ENCODE measurements at regions not wholly inside any gene's neighbourhood (a gene's known extent, or its start where the extent isn't known, plus 50 kb on each side); places are given as distances from the start of the nearest gene placed in this dataset.

- H3K4me2 ChIP-seq (ENCODE audit: insufficient read depth, low read length) = no peak overlapping the region
- H3K79me2 ChIP-seq (ENCODE audit: control insufficient read depth, insufficient read depth, low read length) = no peaks in the 10 kb centered on the region
- FAIRE-seq (no peak), DNase-seq (ENCODE audit: extremely low read depth in 1 of 4, low spot score in 3 of 4) (no peak), ATAC-seq (no peak)
- H3K9me3 ChIP-seq (replicated peaks; ENCODE audit: control insufficient read depth, insufficient read depth, low read depth, low read length) = peaks cover 6% of the 10 kb centered on the region
- intact Hi-C loops (cut with micrococcal nuclease) = no loop called here
- H3K4me1 ChIP-seq (replicated peaks in 1 of 2; ENCODE audit: control insufficient read depth in 2 of 2, insufficient read depth in 2 of 2, low read length in 2 of 2) = no peaks in the 10 kb centered on the region
- H2AFZ ChIP-seq (ENCODE audit: low read depth, low read length) = no peak overlapping the region
- no peaks in the 10 kb centered on the region for H3K36me3 ChIP-seq (ENCODE audit: control insufficient read depth, insufficient read depth, low read length)
- H3K4me3 ChIP-seq = no peak overlapping the region
- ChIA-PET POLR2A (no interaction called here), CTCF (ENCODE audit: low intra/inter-chr PET ratio) (no interaction called here)
- H3K9me1 ChIP-seq (ENCODE audit: control insufficient read depth, insufficient read depth, low read length) = no peaks in the 10 kb centered on the region
- H3K27ac ChIP-seq (ENCODE audit: extremely low read depth, low read depth, low read length) = no peak overlapping the region
- in situ Hi-C loops (cut with MboI) = no loop called here
- H3K9ac ChIP-seq (ENCODE audit: insufficient read depth in 1 of 2, low read depth in 2 of 2, low read length in 2 of 2) = no peak overlapping the region
- H3K27me3 ChIP-seq (ENCODE audit: control insufficient read depth in 2 of 2, insufficient read depth in 2 of 2, low read length in 2 of 2) = no peaks in the 10 kb centered on the region; a peak in 1 of 5 replicates
- H4K20me1 ChIP-seq (replicated peaks; ENCODE audit: control insufficient read depth, insufficient read depth, low read length) = no peaks in the 10 kb centered on the region
- no TSS peak for BruUV-seq (replicated peaks)
- no peak for TF ChIP-seq STAG1 (CRISPR knock-in tag; IDR thresholded peaks at IDR 0.05; ENCODE audit: borderline replicate concordance)
- TF ChIP-seq RCOR1 (IDR thresholded peaks at IDR 0.05; ENCODE audit: borderline replicate concordance in 1 of 2, low read depth in 2 of 2, low read length in 2 of 2) = peak in 1 of 2 experiments; percentile 73; a peak in 2 of 4 replicates
- TF ChIP-seq CBX3 (IDR thresholded peaks at IDR 0.05; ENCODE audit: borderline replicate concordance in 1 of 2, low read length in 2 of 2) = peak in 1 of 2 experiments; percentile 82; a peak in 2 of 3 replicates
- no peak for TF ChIP-seq SNIP1 (IDR thresholded peaks at IDR 0.05; ENCODE audit: low read depth)
- TF ChIP-seq TGIF2 (CRISPR knock-in tag; IDR thresholded peaks at IDR 0.05) = no peak
- TF ChIP-seq EZH2 (IDR thresholded peaks at IDR 0.05; ENCODE audit: borderline replicate concordance, low read depth, low read length) = no peak
- TF ChIP-seq ZNF551 (CRISPR knock-in tag; IDR thresholded peaks at IDR 0.05) = 0 out of 2 replicates have a peak, but pooled peaks have one; percentile 33
- peak; percentile 74 for TF ChIP-seq CBX5 (IDR thresholded peaks at IDR 0.05; ENCODE audit: borderline replicate concordance, low read depth)
- TF ChIP-seq SPI1 (IDR thresholded peaks at IDR 0.05; ENCODE audit: borderline replicate concordance, low read depth, low read length) = no peak
- TF ChIP-seq GTF2B (IDR thresholded peaks at IDR 0.05; ENCODE audit: extremely low read depth, insufficient read length) = no peak
- TF ChIP-seq, protein P1, sequence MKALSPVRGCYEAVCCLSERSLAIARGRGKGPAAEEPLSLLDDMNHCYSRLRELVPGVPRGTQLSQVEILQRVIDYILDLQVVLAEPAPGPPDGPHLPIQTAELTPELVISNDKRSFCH (CRISPR knock-in tag; IDR thresholded peaks at IDR 0.05) = no peak
- TF ChIP-seq, protein P1 (tag; IDR thresholded peaks at IDR 0.05) = no peak
- TF ChIP-seq ZNF184 (CRISPR knock-in tag; IDR thresholded peaks at IDR 0.05) = peak; percentile 99
- no peak for TF ChIP-seq RBM14 (IDR thresholded peaks at IDR 0.05; ENCODE audit: borderline replicate concordance, insufficient read depth, low read depth, low read length)
- TF ChIP-seq TRIM28 (IDR thresholded peaks at IDR 0.05) = peak; percentile 85
- TF ChIP-seq, protein P2, sequence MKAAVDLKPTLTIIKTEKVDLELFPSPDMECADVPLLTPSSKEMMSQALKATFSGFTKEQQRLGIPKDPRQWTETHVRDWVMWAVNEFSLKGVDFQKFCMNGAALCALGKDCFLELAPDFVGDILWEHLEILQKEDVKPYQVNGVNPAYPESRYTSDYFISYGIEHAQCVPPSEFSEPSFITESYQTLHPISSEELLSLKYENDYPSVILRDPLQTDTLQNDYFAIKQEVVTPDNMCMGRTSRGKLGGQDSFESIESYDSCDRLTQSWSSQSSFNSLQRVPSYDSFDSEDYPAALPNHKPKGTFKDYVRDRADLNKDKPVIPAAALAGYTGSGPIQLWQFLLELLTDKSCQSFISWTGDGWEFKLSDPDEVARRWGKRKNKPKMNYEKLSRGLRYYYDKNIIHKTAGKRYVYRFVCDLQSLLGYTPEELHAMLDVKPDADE (conservative IDR thresholded peaks at IDR 0.05; ENCODE audit: control insufficient read depth, low read depth, low read length) = no peak
- TF ChIP-seq MTA2 (IDR thresholded peaks at IDR 0.05; ENCODE audit: low read depth) = no peak
- peak; percentile 97 for TF ChIP-seq RBM25 (IDR thresholded peaks at IDR 0.05; ENCODE audit: low read depth, low read length, severe bottlenecking)
- TF ChIP-seq, protein P3, sequence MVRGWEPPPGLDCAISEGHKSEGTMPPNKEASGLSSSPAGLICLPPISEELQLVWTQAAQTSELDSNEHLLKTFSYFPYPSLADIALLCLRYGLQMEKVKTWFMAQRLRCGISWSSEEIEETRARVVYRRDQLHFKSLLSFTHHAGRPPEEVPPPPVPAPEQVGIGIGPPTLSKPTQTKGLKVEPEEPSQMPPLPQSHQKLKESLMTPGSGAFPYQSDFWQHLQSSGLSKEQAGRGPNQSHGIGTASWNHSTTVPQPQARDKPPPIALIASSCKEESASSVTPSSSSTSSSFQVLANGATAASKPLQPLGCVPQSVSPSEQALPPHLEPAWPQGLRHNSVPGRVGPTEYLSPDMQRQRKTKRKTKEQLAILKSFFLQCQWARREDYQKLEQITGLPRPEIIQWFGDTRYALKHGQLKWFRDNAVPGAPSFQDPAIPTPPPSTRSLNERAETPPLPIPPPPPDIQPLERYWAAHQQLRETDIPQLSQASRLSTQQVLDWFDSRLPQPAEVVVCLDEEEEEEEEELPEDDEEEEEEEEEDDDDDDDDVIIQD (CRISPR knock-in tag; IDR thresholded peaks at IDR 0.05) = no peak
- peak; percentile 45; the same call in 1 of the 2 replicates for TF ChIP-seq SMARCA5 (IDR thresholded peaks at IDR 0.05)
- no peak for TF ChIP-seq CREM (IDR thresholded peaks at IDR 0.05; ENCODE audit: low read depth)
- 0 out of 2 replicates have a peak, but pooled peaks have one; percentile 21 for TF ChIP-seq ADNP (tag; IDR thresholded peaks at IDR 0.05)
- peak; percentile 78; the same call in 1 of the 2 replicates for TF ChIP-seq HLTF (IDR thresholded peaks at IDR 0.05)
Observed at GRCh38 chr1:59158321-59158720, 138.6 kb upstream of the FGGY start.
